Erythroblast (primary cell): ENCODE measurements at regions not wholly inside any gene's neighbourhood (a gene's known extent, or its start where the extent isn't known, plus 50 kb on each side); places are given as distances from the start of the nearest gene placed in this dataset.

Experiments
- GATA1 ChIP-seq: IDR thresholded peaks from 2 replicates; pipeline ENCODE4 v1.6.1; 2011; ENCODE audit warnings: low read depth, mild to moderate bottlenecking, control low read depth, low read length, moderate library complexity
- POLR2A ChIP-seq: IDR thresholded peaks from 2 replicates; pipeline ENCODE4 v1.6.1; 2011; ENCODE audit warnings: mild to moderate bottlenecking, low read length

DNA sequence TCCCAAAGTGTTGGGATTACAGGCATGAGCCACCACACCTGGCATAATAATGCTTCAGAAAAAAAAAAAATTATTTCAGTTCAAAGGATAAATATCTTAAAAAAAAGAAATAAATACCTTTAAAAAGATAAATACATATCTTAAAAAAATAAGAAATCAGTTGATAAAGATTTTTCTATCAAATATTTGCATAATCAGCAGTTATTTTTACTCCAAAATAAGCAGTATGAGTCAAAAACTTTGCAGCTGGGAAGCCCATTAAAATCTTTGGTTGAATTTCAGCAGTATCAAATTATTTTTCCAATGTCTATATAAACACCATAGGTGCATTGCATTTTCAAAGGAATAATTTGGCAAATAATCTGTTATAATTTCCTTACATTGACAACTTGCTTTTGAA lies 202.5 kb downstream of the KBTBD8 start:
- no peak for TF ChIP-seq POLR2A
- TF ChIP-seq GATA1 = no peak
